ENCODE measurements at regions not wholly inside any gene's neighbourhood (a gene's known extent, or its start where the extent isn't known, plus 50 kb on each side); places are given as distances from the start of the nearest gene placed in this dataset.

GRCh38 chrX:101749436-101749835 is 89.8 kb upstream of the ARMCX2 start:
- H3K4me1 ChIP-seq (ENCODE audit: control insufficient read depth in 1 of 2, insufficient read depth in 2 of 2, low read length in 2 of 2): no peaks in the 10 kb centered on the region
- Mint-ChIP-seq H3K36me3 (no peaks in the 10 kb centered on the region), H3K27me3 (ENCODE audit: low read depth in 3 of 3) (peaks cover 3 to 6% (median 4%) of the 10 kb centered on the region in 3 donors), H3K4me1 (no peaks in the 10 kb centered on the region), H3K4me3 (no peak overlapping the region), H3K9me3 (peaks cover 0 to 3% (median 0%) of the 10 kb centered on the region in 7 donors), H3K27ac (no peak overlapping the region)
- intact Hi-C loops (cut with micrococcal nuclease): no loop called here
- H3K9ac ChIP-seq (ENCODE audit: insufficient read depth, low read length, poor library complexity, severe bottlenecking): no peak overlapping the region
- no peaks in the 10 kb centered on the region for H3K36me3 ChIP-seq (replicated peaks in 1 of 2; ENCODE audit: control insufficient read depth in 1 of 2, insufficient read depth in 2 of 2, low read length in 2 of 2)
- H3K27ac ChIP-seq (ENCODE audit: low read depth in 1 of 2, low read length in 2 of 2): no peak overlapping the region
- WGBS (ENCODE audit: insufficient coverage): no CpG with 5 or more reads among the region's 3 CpGs
- no peaks in the 10 kb centered on the region for H4K20me1 ChIP-seq (ENCODE audit: insufficient read depth, low read length)
- H2AFZ ChIP-seq (ENCODE audit: insufficient read depth, low read depth, low read length, poor library complexity, severe bottlenecking): no peak overlapping the region
- no peaks in the 10 kb centered on the region for H3K79me2 ChIP-seq (ENCODE audit: insufficient read depth, low read length)
- no peak overlapping the region for H3K4me2 ChIP-seq (replicated peaks; ENCODE audit: extremely low read depth, low read length, poor library complexity, severe bottlenecking)
- H3K4me3 ChIP-seq (replicated peaks in 1 of 3; ENCODE audit: low read depth in 2 of 3, low read length in 3 of 3): no peak overlapping the region
- DNase-seq: no peak
- no peaks in the 10 kb centered on the region for H3K27me3 ChIP-seq (ENCODE audit: control insufficient read depth in 2 of 2, insufficient read depth in 2 of 2, low read length in 2 of 2)
- TF ChIP-seq CTCF (IDR thresholded peaks at IDR 0.05): no peak
- H3K9me3 ChIP-seq (replicated peaks in 1 of 2; ENCODE audit: control insufficient read depth in 1 of 2, insufficient read depth in 1 of 2, low read length in 2 of 2): no peaks in the 10 kb centered on the region

GRCh38 chrX:101745046-101745445 is 85.4 kb upstream of the ARMCX2 start:
- no CpG with 5 or more reads among the region's 3 CpGs for WGBS (ENCODE audit: insufficient coverage)
- no peaks in the 10 kb centered on the region for H4K20me1 ChIP-seq (ENCODE audit: insufficient read depth, low read length)
- H3K79me2 ChIP-seq (ENCODE audit: insufficient read depth, low read length): no peaks in the 10 kb centered on the region
- no peaks in the 10 kb centered on the region for H3K9me3 ChIP-seq (replicated peaks in 1 of 2; ENCODE audit: control insufficient read depth in 1 of 2, insufficient read depth in 1 of 2, low read length in 2 of 2)
- peaks cover 0 to 1% of the 10 kb centered on the region in 2 donors for H3K27me3 ChIP-seq (ENCODE audit: control insufficient read depth in 2 of 2, insufficient read depth in 2 of 2, low read length in 2 of 2)
- H3K36me3 ChIP-seq (replicated peaks in 1 of 2; ENCODE audit: control insufficient read depth in 1 of 2, insufficient read depth in 2 of 2, low read length in 2 of 2): no peaks in the 10 kb centered on the region
- no peak for DNase-seq
- H3K36me3 Mint-ChIP-seq: no peaks in the 10 kb centered on the region
- TF ChIP-seq CTCF (IDR thresholded peaks at IDR 0.05): no peak
- no peak overlapping the region for H3K27ac Mint-ChIP-seq
- no peaks in the 10 kb centered on the region for H3K4me1 ChIP-seq (ENCODE audit: control insufficient read depth in 1 of 2, insufficient read depth in 2 of 2, low read length in 2 of 2)
- no peak overlapping the region for H3K4me3 ChIP-seq (replicated peaks in 1 of 3; ENCODE audit: low read depth in 2 of 3, low read length in 3 of 3)
- peaks cover 0 to 2% (median 0%) of the 10 kb centered on the region in 7 donors for H3K9me3 Mint-ChIP-seq
- no peaks in the 10 kb centered on the region for H3K4me1 Mint-ChIP-seq
- H3K27me3 Mint-ChIP-seq (ENCODE audit: low read depth in 3 of 3): peaks cover 1 to 12% (median 2%) of the 10 kb centered on the region in 3 donors
- H3K9ac ChIP-seq (ENCODE audit: insufficient read depth, low read length, poor library complexity, severe bottlenecking): no peak overlapping the region
- H3K4me2 ChIP-seq (replicated peaks; ENCODE audit: extremely low read depth, low read length, poor library complexity, severe bottlenecking): no peak overlapping the region
- H3K4me3 Mint-ChIP-seq: no peak overlapping the region
- no peak overlapping the region for H2AFZ ChIP-seq (ENCODE audit: insufficient read depth, low read depth, low read length, poor library complexity, severe bottlenecking)
- no peak overlapping the region for H3K27ac ChIP-seq (ENCODE audit: low read depth in 1 of 2, low read length in 2 of 2)
- intact Hi-C loops (cut with micrococcal nuclease): no loop called here
